Adrenal gland (tissue), 9 donors: ENCODE measurements at regions not wholly inside any gene's neighbourhood (a gene's known extent, or its start where the extent isn't known, plus 50 kb on each side); places are given as distances from the start of the nearest gene placed in this dataset.
"Not testable (repeated sequence)": the region's sequence is repeated elsewhere in the genome, so short reads cannot be mapped to it uniquely, and the experiment has no call there.

ENCODE experiments used
- DNase-seq, 7 donors: peaks; one replicate each; pipeline ENCODE4 v3.0.0-alpha.2; 2019 to 2020
- H3K27ac ChIP-seq, 5 donors: fragments of 200-600 bp; sonication (generic) in 4 of 5; 1 replicate in 3 of 5; 2 replicates in 2 of 5; pipeline versions ENCODE4 v1.5.1 to v1.8.0; 2016 to 2020; ENCODE audit warnings: mild to moderate bottlenecking in 1 of 5
- H3K27me3 ChIP-seq: fragments of 200-600 bp; 2 replicates; pipeline ENCODE4 v1.8.0; 2021
- H3K36me3 ChIP-seq, 2 donors: fragments of 200-600 bp; replicated peaks in 1 of 2; 1 replicate in 1 of 2; 2 replicates in 1 of 2; pipeline versions ENCODE4 v1.5.1 to v1.8.0; 2018 to 2022
- H3K4me1 ChIP-seq, 2 donors: fragments of 200-600 bp; replicated peaks in 1 of 2; 1 replicate in 1 of 2; 2 replicates in 1 of 2; pipeline versions ENCODE4 v1.5.1 to v1.8.0; 2018 to 2021
- H3K4me3 ChIP-seq, 4 donors: fragments of 200-600 bp; sonication (generic) in 3 of 4; one replicate each; pipeline ENCODE4 v1.5.1; 2016 to 2018
- H3K9me3 ChIP-seq, 3 donors: fragments of 200-600 bp; sonication (generic) in 1 of 3; replicated peaks in 1 of 3; 1 replicate in 2 of 3; 2 replicates in 1 of 3; pipeline versions ENCODE4 v1.5.1 to v1.8.0; 2016 to 2021
- CTCF ChIP-seq, 6 experiments: fragments of 450-650 bp in 4 of 6; fragments of 200-600 bp in 2 of 6; sonication (generic) in 1 of 6; IDR thresholded peaks; 1 replicate in 5 of 6; 2 replicates in 1 of 6; pipeline versions ENCODE4 v1.5.1 to v1.8.0; 2016 to 2021; ENCODE audit warnings: antibody characterized with exemption in 6 of 6, mild to moderate bottlenecking in 2 of 6, moderate library complexity in 1 of 6
- POLR2A ChIP-seq, 2 donors: fragments of 450-650 bp; IDR thresholded peaks; one replicate each; pipeline ENCODE4 v1.6.1; 2017; ENCODE audit warnings: antibody characterized with exemption in 2 of 2, mild to moderate bottlenecking in 2 of 2, moderate library complexity in 1 of 2
- WGBS, 4 donors: extraction: QIAGEN DNeasy Blood & Tissue Kit in 2 of 4; methylation state at CpG; one replicate each; pipeline versions ENCODE4 v1.1.5 to v1.1.7; 2013 to 2017; 5-methylcytosine and 5-hydroxymethylcytosine counted together
- intact Hi-C, 2 donors: fragments of 100-400 bp; cut with DNase I; formaldehyde crosslinking; loops; one replicate each; pipeline versions ENCODE4 v1.14.1 to v1.15.0; 2022 to 2023
- donor health status: healthy with polysubstance abuse.
- donor health status: Bipolar disorder and iron deficiency.
- donor health status: DM: yes; HTN: yes; CAD: no.
- donor health status: DM: no; HTN: no; CAD: no.
- donor health status: DM: no; HTN: no; CAD: no.

DNA sequence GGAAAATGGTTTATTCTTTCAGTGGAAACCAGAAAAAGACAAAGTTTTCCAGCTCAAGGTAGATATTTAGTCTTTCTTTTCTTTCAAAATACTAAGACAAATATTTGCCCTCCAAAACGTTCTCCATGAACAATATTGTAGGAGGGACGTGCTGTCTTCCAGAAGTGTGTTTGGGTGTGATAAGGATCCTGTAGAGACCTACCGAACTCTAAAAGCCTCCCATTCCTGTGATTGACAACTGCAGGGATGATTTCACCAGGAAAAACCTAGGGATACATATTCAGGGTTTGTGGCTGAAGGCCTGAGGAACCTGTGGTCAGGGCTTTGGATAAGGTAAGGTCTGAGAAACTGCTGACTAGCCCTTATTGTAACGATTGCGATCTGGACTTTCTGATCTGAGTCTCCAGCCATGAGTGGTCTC is 167.1 kb downstream of the ZNF648 start:
- 60 to 73% (median 66%) methylated on average over 5 of the region's 5 CpGs for WGBS, 4 donors
- intact Hi-C loops, result no loop called here

GRCh38 chr1:181893937-181894336 is 167.6 kb downstream of the ZNF648 start:
- no peaks in the 10 kb centered on the region for H3K27me3 ChIP-seq
- TF ChIP-seq POLR2A (IDR thresholded peaks at IDR 0.05), result no peak
- no peak for TF ChIP-seq CTCF (IDR thresholded peaks at IDR 0.05)
- H3K4me3 ChIP-seq, result no peak overlapping the region
- intact Hi-C loops, result no loop called here
- no peak overlapping the region for H3K27ac ChIP-seq
- no peak for DNase-seq
- no peaks in the 10 kb centered on the region for H3K36me3 ChIP-seq
- H3K9me3 ChIP-seq, result peaks cover 0 to 2% (median 0%) of the 10 kb centered on the region in 3 donors
- H3K4me1 ChIP-seq, result no peaks in the 10 kb centered on the region
- 6 to 40% (median 24%) methylated on average over 1 of the region's 1 CpG for WGBS, 4 donors

More for the DNA sequence above, 167.1 kb downstream of the ZNF648 start:
- Histone ChIP-seq H3K27me3 (no peaks in the 10 kb centered on the region), H3K4me3 (no peak overlapping the region), H3K4me1 (no peaks in the 10 kb centered on the region), H3K27ac (no peak overlapping the region), H3K9me3 (peaks cover 0 to 2% (median 0%) of the 10 kb centered on the region in 3 donors), H3K36me3 (no peaks in the 10 kb centered on the region)
- DNase-seq, result no peak
- TF ChIP-seq POLR2A (IDR thresholded peaks at IDR 0.05) (no peak), CTCF (IDR thresholded peaks at IDR 0.05) (no peak)

DNA sequence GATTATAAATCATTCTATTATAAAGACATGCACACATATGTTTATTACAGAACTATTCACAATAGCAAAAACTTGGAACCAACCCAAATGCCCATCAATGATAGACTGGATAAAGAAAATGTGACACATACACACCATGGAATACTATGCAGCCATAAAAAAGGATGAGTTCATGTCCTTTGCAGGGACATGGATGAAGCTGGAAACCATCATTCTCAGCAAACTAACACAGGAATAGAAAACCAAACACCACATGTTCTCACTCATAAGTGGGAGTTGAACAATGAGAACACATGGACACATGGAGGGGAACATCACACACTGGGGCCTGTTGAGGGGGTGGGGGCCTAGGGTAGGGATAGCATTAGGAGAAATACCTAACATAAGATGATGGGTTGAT is 168.4 kb downstream of the ZNF648 start:
- H3K9me3 ChIP-seq, DNase-seq, intact Hi-C loops: not testable (repeated sequence)

DNA sequence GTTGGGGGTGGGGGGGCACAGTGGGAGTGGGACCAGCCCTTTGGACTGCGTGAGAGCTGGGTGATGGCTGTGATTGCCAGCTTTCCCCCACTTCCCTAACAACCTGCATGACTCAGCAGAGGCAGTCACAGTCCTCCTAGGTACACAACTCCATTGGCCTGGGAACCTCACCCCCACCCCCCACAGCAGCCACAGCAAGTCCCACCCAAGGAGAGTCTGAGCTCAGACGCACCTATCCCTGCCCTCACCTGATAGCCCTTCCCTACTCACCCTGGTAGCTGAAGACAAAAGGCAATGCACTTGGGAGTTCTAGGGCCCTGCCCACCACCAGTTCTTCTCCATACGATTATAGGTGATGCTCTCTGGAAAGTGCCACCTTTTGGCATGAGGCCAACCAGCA is 188.9 kb downstream of the ZNF648 start:
- intact Hi-C loops, result no loop called here
- 72 to 100% (median 82%) methylated on average over 1 to 3 of the region's 3 CpGs for WGBS, 4 donors
- no peak for DNase-seq
- Histone ChIP-seq H3K4me3 (no peak overlapping the region), H3K36me3 (no peaks in the 10 kb centered on the region), H3K27ac (no peak overlapping the region), H3K9me3 (no peaks in the 10 kb centered on the region), H3K4me1 (no peaks in the 10 kb centered on the region), H3K27me3 (no peaks in the 10 kb centered on the region)
- TF ChIP-seq CTCF (IDR thresholded peaks at IDR 0.05) (no peak), POLR2A (IDR thresholded peaks at IDR 0.05) (no peak)

More for the DNA sequence above, 168.4 kb downstream of the ZNF648 start:
- H3K4me3 ChIP-seq, H3K27me3 ChIP-seq, H3K4me1 ChIP-seq, H3K36me3 ChIP-seq, H3K27ac ChIP-seq: not testable (repeated sequence)

GRCh38 chr1:181863736-181864135 is 197.8 kb downstream of the ZNF648 start:
- no peak overlapping the region for H3K27ac ChIP-seq
- intact Hi-C loops, result no loop called here
- H3K4me3 ChIP-seq, result no peak overlapping the region
- no peaks in the 10 kb centered on the region for H3K36me3 ChIP-seq
- no peaks in the 10 kb centered on the region for H3K4me1 ChIP-seq
- H3K9me3 ChIP-seq, result peaks cover 0 to 14% (median 0%) of the 10 kb centered on the region in 3 donors
- TF ChIP-seq POLR2A (IDR thresholded peaks at IDR 0.05), result no peak
- TF ChIP-seq CTCF (IDR thresholded peaks at IDR 0.05), result no peak
- no peaks in the 10 kb centered on the region for H3K27me3 ChIP-seq
- no peak for DNase-seq
- 66 to 82% (median 69%) methylated on average over 1 of the region's 1 CpG for WGBS, 4 donors
